HG03280 (cell line): ENCODE measurements at regions not wholly inside any gene's neighbourhood (a gene's known extent, or its start where the extent isn't known, plus 50 kb on each side); places are given as distances from the start of the nearest gene placed in this dataset.
"Not testable (repeated sequence)": the region's sequence is repeated elsewhere in the genome, so short reads cannot be mapped to it uniquely, and the experiment has no call there.

Source experiments
- ATAC-seq: cut with Tn5 transposase; IDR thresholded peaks from one replicate; pipeline ENCODE4 v1.9.1; 2021; ENCODE audit warnings: mild to moderate bottlenecking, moderate library complexity; ENCODE audit not compliant: unreplicated experiment

GRCh38 chr1:194975913-194976312 lies 1632.3 kb downstream of the KCNT2 start:
- no peak for ATAC-seq

GRCh38 chr1:194968916-194969315 lies 1639.3 kb downstream of the KCNT2 start:
- ATAC-seq: no peak

- ATAC-seq: no peak
Measured at GRCh38 chr1:194959795-194960194, 1648.4 kb downstream of the KCNT2 start.

- no peak for ATAC-seq
Measured at GRCh38 chr1:194952171-194952570, 1656.1 kb downstream of the KCNT2 start.

GRCh38 chr1:194950584-194950983 lies 1657.7 kb downstream of the KCNT2 start:
- ATAC-seq: no peak

GRCh38 chr1:194940336-194941030 lies 1667.8 kb downstream of the KCNT2 start:
- no peak for ATAC-seq

- ATAC-seq: no peak
Measured at GRCh38 chr1:194935864-194936263, 1672.4 kb downstream of the KCNT2 start.

- no peak for ATAC-seq
Measured at GRCh38 chr1:194931166-194931565, 1677.1 kb downstream of the KCNT2 start.

GRCh38 chr1:194930132-194930531 lies 1678.1 kb downstream of the KCNT2 start:
- ATAC-seq: no peak

GRCh38 chr1:194929357-194929756 lies 1678.9 kb downstream of the KCNT2 start:
- no peak for ATAC-seq

GRCh38 chr1:194919146-194919545 lies 1689.1 kb downstream of the KCNT2 start:
- ATAC-seq: no peak

- no peak for ATAC-seq
Measured at GRCh38 chr1:194917769-194918168, 1690.5 kb downstream of the KCNT2 start.

- ATAC-seq: no peak
Measured at GRCh38 chr1:194908643-194909042, 1699.6 kb downstream of the KCNT2 start.

GRCh38 chr1:194903524-194903923 lies 1704.7 kb downstream of the KCNT2 start:
- no peak for ATAC-seq

GRCh38 chr1:194889310-194889709 lies 1702.9 kb upstream of the B3GALT2 start:
- ATAC-seq: no peak

GRCh38 chr1:194870860-194871259 lies 1684.4 kb upstream of the B3GALT2 start:
- ATAC-seq: no peak

GRCh38 chr1:194866153-194866552 lies 1679.7 kb upstream of the B3GALT2 start:
- ATAC-seq: no peak

GRCh38 chr1:194865383-194865782 lies 1679.0 kb upstream of the B3GALT2 start:
- ATAC-seq: no peak

GRCh38 chr1:194862129-194862528 lies 1675.7 kb upstream of the B3GALT2 start:
- ATAC-seq: no peak

- ATAC-seq: no peak
Measured at GRCh38 chr1:194860248-194861201, 1674.1 kb upstream of the B3GALT2 start.

- ATAC-seq: not testable (repeated sequence)
Measured at GRCh38 chr1:194859481-194860154, 1673.2 kb upstream of the B3GALT2 start.
